Caco-2 (cell line): ENCODE measurements at regions not wholly inside any gene's neighbourhood (a gene's known extent, or its start where the extent isn't known, plus 50 kb on each side); places are given as distances from the start of the nearest gene placed in this dataset.
A peak's percentile ranks its signal among the peaks of the same experiment; 100 is the strongest.

ENCODE experiments used
- BruUV-seq: library from RNA; stranded (reverse); fragments of 400-500 nt; replicated peaks from 2 replicates; lab custom pipeline; 2021; lab: Mats Ljungman, UMichigan
- CTCF ChIA-PET: fragments of 300-600 bp; sonication (Branson Sonifier 250); formaldehyde crosslinking; loops from one replicate; lab custom pipeline; 2022; ENCODE audit warnings: antibody characterized with exemption; lab: Charles Lee
- POLR2A ChIA-PET: fragments of 300-600 bp; sonication (Branson Sonifier 250); formaldehyde crosslinking; loops from one replicate; lab custom pipeline; 2022; ENCODE audit warnings: antibody characterized with exemption; lab: Charles Lee
- DNase-seq, 2 experiments: peaks; one replicate each; pipeline versions ENCODE4 v3.0.0 to v3.0.0-alpha.2; 2020 to 2022
- H3K27me3 ChIP-seq: replicated peaks from 2 replicates; pipeline ENCODE4 v1.6.0; 2011; ENCODE audit warnings: low read length; ENCODE audit not compliant: control insufficient read depth, insufficient read depth
- H3K36me3 ChIP-seq: 2 replicates; pipeline ENCODE4 v1.5.1; 2011; ENCODE audit warnings: low read length; ENCODE audit not compliant: control insufficient read depth, insufficient read depth
- H3K4me1 ChIP-seq: fragments of 250-450 bp; sonication (Bioruptor Pico); 2 replicates; pipeline ENCODE4 v1.5.1; 2020; ENCODE audit warnings: mild to moderate bottlenecking
- H3K4me3 ChIP-seq: 2 replicates; pipeline ENCODE4 v1.5.1; 2011; ENCODE audit warnings: low read depth, mild to moderate bottlenecking, control low read depth, low read length
- H3K9me3 ChIP-seq: fragments of 250-450 bp; sonication (Bioruptor Pico); 2 replicates; pipeline ENCODE4 v1.5.1; 2020; ENCODE audit warnings: mild to moderate bottlenecking, moderate library complexity
- H3K27ac Mint-ChIP-seq: one replicate; pipeline ENCODE4 v1.8.0; 2022; ENCODE audit warnings: mixed read lengths; ENCODE audit not compliant: unreplicated experiment
- H3K27me3 Mint-ChIP-seq: one replicate; pipeline ENCODE4 v1.8.0; 2022; ENCODE audit warnings: mixed read lengths; ENCODE audit not compliant: insufficient read depth, unreplicated experiment
- H3K36me3 Mint-ChIP-seq: one replicate; pipeline ENCODE4 v1.8.0; 2022; ENCODE audit warnings: mild to moderate bottlenecking, mixed read lengths; ENCODE audit not compliant: insufficient read depth, unreplicated experiment
- H3K4me1 Mint-ChIP-seq: one replicate; pipeline ENCODE4 v1.8.0; 2022; ENCODE audit warnings: low read depth, mixed read lengths; ENCODE audit not compliant: unreplicated experiment
- H3K4me3 Mint-ChIP-seq: one replicate; pipeline ENCODE4 v1.8.0; 2022; ENCODE audit warnings: mild to moderate bottlenecking, moderate library complexity, mixed read lengths; ENCODE audit not compliant: unreplicated experiment
- H3K9me3 Mint-ChIP-seq: one replicate; pipeline ENCODE4 v1.8.0; 2022; ENCODE audit warnings: mixed read lengths; ENCODE audit not compliant: unreplicated experiment
- CTCF ChIP-seq, 2 experiments: fragments of 200-600 bp in 1 of 2; IDR thresholded peaks; 1 replicate in 1 of 2; 2 replicates in 1 of 2; pipeline versions ENCODE4 v1.5.1 to v1.8.0; 2011 to 2022; ENCODE audit warnings: antibody characterized with exemption in 1 of 2, control low read depth in 1 of 2, inconsistent platforms in 1 of 2, low read depth in 1 of 2, low read length in 1 of 2, mild to moderate bottlenecking in 1 of 2, moderate library complexity in 1 of 2; ENCODE audit not compliant: insufficient read depth in 1 of 2, severe bottlenecking in 1 of 2, unreplicated experiment in 1 of 2
- intact Hi-C: fragments of 100-400 bp; cut with micrococcal nuclease; formaldehyde crosslinking; loops from one replicate; pipeline ENCODE4 v1.10.0; 2022; ENCODE audit not compliant: unreplicated experiment

- no peak for TF ChIP-seq CTCF (IDR thresholded peaks at IDR 0.05; ENCODE audit: insufficient read depth in 1 of 2, low read depth in 1 of 2, low read length in 1 of 2, severe bottlenecking in 1 of 2, unreplicated experiment in 1 of 2)
- Mint-ChIP-seq H3K9me3 (no peaks in the 10 kb centered on the region), H3K27ac (peak overlapping the region; percentile 34), H3K36me3 (no peaks in the 10 kb centered on the region), H3K27me3 (no peaks in the 10 kb centered on the region), H3K4me1 (peaks cover 12% of the 10 kb centered on the region), H3K4me3 (no peak overlapping the region)
- ChIA-PET CTCF (no interaction called here), POLR2A (no interaction called here)
- BruUV-seq, result no TSS peak
- no peaks in the 10 kb centered on the region for H3K36me3 ChIP-seq
- no peaks in the 10 kb centered on the region for H3K27me3 ChIP-seq
- DNase-seq, result no peak
- intact Hi-C loops, result no loop called here
- H3K4me1 ChIP-seq, result peaks cover 13% of the 10 kb centered on the region; the same call in 1 of the 2 replicates
- no peak overlapping the region for H3K4me3 ChIP-seq
- no peaks in the 10 kb centered on the region for H3K9me3 ChIP-seq
These were observed 51.8 kb upstream of the GPI start for GRCh38 chr19:34313188-34313587.

GRCh38 chr19:34314437-34315313 is 50.3 kb upstream of the GPI start:
- Histone ChIP-seq H3K4me3 (no peak overlapping the region), H3K36me3 (no peaks in the 10 kb centered on the region), H3K9me3 (no peaks in the 10 kb centered on the region), H3K4me1 (peaks cover 13% of the 10 kb centered on the region; the same call in 1 of the 2 replicates), H3K27me3 (no peaks in the 10 kb centered on the region)
- no peaks in the 10 kb centered on the region for H3K27me3 Mint-ChIP-seq
- no peak overlapping the region for H3K4me3 Mint-ChIP-seq
- H3K4me1 Mint-ChIP-seq, result peaks cover 12% of the 10 kb centered on the region
- H3K9me3 Mint-ChIP-seq, result no peaks in the 10 kb centered on the region
- no peak for TF ChIP-seq CTCF (IDR thresholded peaks at IDR 0.05; ENCODE audit: insufficient read depth in 1 of 2, low read depth in 1 of 2, low read length in 1 of 2, severe bottlenecking in 1 of 2, unreplicated experiment in 1 of 2)
- intact Hi-C loops, result no loop called here
- no peaks in the 10 kb centered on the region for H3K36me3 Mint-ChIP-seq
- DNase-seq, result no peak
- no TSS peak for BruUV-seq
- H3K27ac Mint-ChIP-seq, result no peak overlapping the region
- ChIA-PET POLR2A (no interaction called here), CTCF (no interaction called here)
